Right atrium auricular region (tissue), 2 donors: ENCODE measurements at regions not wholly inside any gene's neighbourhood (a gene's known extent, or its start where the extent isn't known, plus 50 kb on each side); places are given as distances from the start of the nearest gene placed in this dataset.

Experiments
- DNase-seq: peaks from one replicate; pipeline ENCODE4 v3.0.0-alpha.2; 2019; ENCODE audit warnings: low spot score
- H3K27ac ChIP-seq, 2 donors: fragments of 200-600 bp; sonication (generic); 1 replicate in 1 of 2; 2 replicates in 1 of 2; pipeline ENCODE4 v1.5.1; 2016 to 2019
- H3K27me3 ChIP-seq, 2 donors: fragments of 200-600 bp; sonication (generic); one replicate each; pipeline versions ENCODE4 v1.5.1 to v1.6.0; 2017 to 2019
- H3K36me3 ChIP-seq: fragments of 200-600 bp; sonication (generic); one replicate; pipeline ENCODE4 v1.5.1; 2016
- H3K4me1 ChIP-seq, 2 donors: fragments of 200-600 bp; sonication (generic); one replicate each; pipeline versions ENCODE4 v1.5.1 to v1.6.0; 2017 to 2019
- H3K4me3 ChIP-seq, 2 donors: fragments of 200-600 bp; sonication (generic); 1 replicate in 1 of 2; 2 replicates in 1 of 2; pipeline ENCODE4 v1.5.1; 2017 to 2019; ENCODE audit warnings: mild to moderate bottlenecking in 1 of 2, moderate library complexity in 1 of 2
- H3K9me3 ChIP-seq, 2 donors: fragments of 200-600 bp; sonication (generic); one replicate each; pipeline ENCODE4 v1.5.1; 2019
- TF ChIP-seq, protein P1 (sequence below), 2 donors: fragments of 200-600 bp; sonication (generic); IDR thresholded peaks; one replicate each; pipeline ENCODE4 v1.5.1; 2019; ENCODE audit warnings: antibody characterized with exemption in 2 of 2

DNA sequence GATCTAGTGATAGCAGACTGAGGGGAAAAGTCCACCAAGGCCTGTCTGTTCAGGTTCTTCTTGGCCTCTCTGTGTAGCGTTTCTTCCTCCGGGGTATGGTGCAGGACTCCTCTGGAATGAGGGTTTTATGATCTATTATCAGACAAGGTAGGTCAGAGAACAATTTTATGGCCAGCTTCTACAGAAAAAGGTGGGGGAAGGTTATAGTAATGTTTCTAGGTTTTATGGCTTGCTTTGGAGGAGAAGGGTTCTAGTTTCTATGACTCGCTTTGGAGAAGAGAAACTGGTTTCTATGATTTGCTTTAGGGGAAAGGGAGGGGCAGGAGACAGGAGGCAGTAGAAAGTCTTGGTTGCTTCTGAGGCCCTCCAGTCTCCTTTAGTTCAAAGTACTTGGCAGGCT, 144.8 kb upstream of the LAMA2 start:
- Histone ChIP-seq H3K9me3 (no peaks in the 10 kb centered on the region), H3K4me1 (no peaks in the 10 kb centered on the region), H3K4me3 (no peak overlapping the region), H3K36me3 (no peaks in the 10 kb centered on the region), H3K27ac (no peak overlapping the region), H3K27me3 (no peaks in the 10 kb centered on the region)
- TF ChIP-seq, protein P1, sequence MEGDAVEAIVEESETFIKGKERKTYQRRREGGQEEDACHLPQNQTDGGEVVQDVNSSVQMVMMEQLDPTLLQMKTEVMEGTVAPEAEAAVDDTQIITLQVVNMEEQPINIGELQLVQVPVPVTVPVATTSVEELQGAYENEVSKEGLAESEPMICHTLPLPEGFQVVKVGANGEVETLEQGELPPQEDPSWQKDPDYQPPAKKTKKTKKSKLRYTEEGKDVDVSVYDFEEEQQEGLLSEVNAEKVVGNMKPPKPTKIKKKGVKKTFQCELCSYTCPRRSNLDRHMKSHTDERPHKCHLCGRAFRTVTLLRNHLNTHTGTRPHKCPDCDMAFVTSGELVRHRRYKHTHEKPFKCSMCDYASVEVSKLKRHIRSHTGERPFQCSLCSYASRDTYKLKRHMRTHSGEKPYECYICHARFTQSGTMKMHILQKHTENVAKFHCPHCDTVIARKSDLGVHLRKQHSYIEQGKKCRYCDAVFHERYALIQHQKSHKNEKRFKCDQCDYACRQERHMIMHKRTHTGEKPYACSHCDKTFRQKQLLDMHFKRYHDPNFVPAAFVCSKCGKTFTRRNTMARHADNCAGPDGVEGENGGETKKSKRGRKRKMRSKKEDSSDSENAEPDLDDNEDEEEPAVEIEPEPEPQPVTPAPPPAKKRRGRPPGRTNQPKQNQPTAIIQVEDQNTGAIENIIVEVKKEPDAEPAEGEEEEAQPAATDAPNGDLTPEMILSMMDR (IDR thresholded peaks at IDR 0.05): no peak
- no peak for DNase-seq

DNA sequence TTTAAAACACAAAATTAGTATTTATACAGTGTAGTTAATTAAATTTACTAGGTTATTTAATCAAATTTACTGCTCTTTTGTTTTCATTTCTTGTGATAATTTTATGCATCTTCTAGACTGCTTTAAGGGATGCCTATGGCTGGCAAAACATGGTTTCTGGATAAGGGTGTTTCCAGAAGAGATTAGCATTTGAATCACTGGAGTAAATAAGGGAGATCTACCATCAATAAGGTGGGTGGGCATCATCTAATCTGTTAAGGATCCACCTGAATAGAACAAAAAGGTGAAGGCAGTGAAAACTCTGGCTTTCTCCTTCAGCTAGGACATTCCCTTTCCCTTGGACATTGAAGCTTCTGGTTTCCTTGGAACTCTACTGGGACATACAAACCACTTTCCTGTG, 146.2 kb upstream of the LAMA2 start:
- Histone ChIP-seq H3K36me3 (no peaks in the 10 kb centered on the region), H3K9me3 (no peaks in the 10 kb centered on the region)
- TF ChIP-seq, protein P1 (IDR thresholded peaks at IDR 0.05): no peak

DNA sequence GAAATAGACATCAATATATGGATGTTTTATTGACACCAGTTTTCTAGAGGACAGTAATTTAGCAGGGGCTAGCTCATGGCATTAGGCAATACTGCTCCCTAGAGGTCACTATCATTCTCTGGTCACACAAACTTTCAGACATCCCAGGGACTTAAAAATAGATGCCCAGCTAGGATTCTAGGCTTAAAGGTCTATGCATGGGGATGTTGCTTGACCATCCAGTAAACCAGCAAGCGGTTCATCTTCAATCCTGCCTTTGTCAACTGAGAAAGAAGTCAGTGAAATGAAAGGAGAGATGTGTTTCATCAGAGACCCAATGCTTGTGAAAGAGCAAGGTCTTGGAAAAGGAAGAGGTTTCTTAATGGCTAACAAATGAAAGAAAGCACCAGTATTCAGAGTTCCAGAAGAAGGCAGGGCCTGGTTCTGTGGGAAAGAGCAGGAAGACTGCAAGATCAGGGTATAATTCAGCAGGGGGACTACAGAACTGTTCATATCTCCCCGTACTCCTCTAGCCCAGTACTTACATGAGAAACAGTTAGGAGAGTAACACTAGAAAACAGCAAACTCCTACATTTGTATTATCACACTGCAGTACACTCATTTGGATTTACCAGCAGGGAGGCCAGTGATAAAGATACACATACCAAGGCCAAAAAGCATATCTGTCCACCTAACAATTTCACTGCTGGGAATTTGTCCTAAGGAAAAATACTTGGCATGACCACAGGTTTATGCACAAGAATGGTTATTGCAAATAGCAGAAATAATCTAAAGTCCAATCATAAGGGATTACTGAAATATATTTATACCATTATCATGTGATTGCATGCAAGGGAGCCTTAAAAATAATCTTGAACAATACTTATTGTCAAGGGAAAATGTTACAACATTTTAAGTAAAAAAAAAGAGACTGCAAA, 151.4 kb upstream of the LAMA2 start:
- Histone ChIP-seq H3K4me1 (no peaks in the 10 kb centered on the region), H3K4me3 (no peak overlapping the region), H3K27me3 (no peaks in the 10 kb centered on the region), H3K27ac (peak overlapping the region in 1 of 2 donors; percentile 12), H3K36me3 (no peaks in the 10 kb centered on the region), H3K9me3 (no peaks in the 10 kb centered on the region)
- DNase-seq: no peak
- TF ChIP-seq, protein P1 (IDR thresholded peaks at IDR 0.05): peak; percentile 19 to 73

More for the DNA sequence above, 146.2 kb upstream of the LAMA2 start:
- H3K27ac ChIP-seq: no peak overlapping the region
- no peaks in the 10 kb centered on the region for H3K27me3 ChIP-seq
- DNase-seq: no peak
- H3K4me3 ChIP-seq: no peak overlapping the region
- H3K4me1 ChIP-seq: no peaks in the 10 kb centered on the region

DNA sequence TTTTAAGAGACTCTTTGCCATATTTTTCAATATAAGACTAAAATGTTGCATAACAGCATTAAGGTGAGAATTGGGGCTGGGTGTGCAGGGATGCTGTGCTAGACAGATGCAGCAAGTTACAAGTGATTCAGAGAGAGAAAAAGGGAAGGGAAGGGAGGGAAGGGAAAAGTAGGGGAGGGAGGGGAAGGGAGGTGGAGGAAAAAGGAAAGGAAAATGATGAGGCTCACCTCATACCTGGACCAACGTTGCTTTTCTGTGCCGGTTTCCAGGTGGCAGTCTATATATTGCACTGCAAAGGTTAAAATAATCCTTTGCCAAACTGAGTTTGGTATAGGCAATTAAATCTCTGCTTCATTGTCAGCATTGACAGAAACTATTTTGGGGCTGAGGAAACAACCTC, 155.4 kb upstream of the LAMA2 start:
- H3K36me3 ChIP-seq: no peaks in the 10 kb centered on the region
- no peak for DNase-seq
- TF ChIP-seq, protein P1 (IDR thresholded peaks at IDR 0.05): no peak
- H3K4me3 ChIP-seq: no peak overlapping the region
- no peaks in the 10 kb centered on the region for H3K4me1 ChIP-seq
- H3K9me3 ChIP-seq: no peaks in the 10 kb centered on the region
- H3K27ac ChIP-seq: no peak overlapping the region
- H3K27me3 ChIP-seq: no peaks in the 10 kb centered on the region

DNA sequence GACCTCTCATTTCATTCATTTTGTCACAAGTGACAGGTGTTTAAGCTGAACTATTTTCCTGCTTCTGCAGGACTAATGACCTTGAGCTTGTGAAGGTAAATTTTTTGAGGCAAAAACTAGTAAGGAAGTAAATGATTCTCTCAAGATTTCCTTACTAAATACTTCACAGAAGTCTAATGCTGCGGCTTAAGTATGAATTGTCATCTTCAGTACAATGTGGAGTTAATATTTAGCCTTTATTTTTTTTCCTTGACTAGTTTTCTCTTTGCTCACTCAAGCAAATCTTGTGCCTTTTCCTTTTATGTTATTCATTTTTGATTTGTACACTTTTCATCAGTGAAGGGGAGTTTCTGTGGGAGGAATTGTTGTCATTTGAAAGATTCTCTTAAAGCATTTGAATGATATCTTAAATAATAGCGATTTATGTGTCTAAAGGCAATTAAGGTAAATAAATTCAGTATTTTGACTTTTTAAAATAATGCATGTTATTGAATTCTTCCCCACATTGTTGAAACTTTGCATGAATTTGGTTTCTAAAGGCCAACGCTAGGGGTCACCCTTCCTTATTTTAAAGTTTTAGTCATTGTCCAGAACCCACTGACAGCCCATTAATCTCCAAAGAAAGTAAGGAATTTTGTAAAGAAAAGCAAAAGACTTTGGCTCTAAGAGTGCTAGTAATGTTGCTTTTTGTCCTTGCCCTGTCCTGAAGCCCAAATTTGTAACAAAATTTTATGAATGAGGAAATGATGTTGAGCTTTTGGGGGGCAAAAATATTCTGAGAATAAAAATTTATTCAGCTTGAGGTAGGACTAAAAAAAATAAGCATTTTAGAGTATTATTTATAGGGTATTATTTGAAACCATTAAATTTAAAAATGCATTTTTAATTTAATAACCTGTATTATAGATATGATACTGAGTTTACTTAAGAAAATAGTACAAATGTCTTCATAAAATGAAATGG, 157.4 kb upstream of the LAMA2 start:
- H3K9me3 ChIP-seq: no peaks in the 10 kb centered on the region
- no peaks in the 10 kb centered on the region for H3K4me1 ChIP-seq
- DNase-seq: no peak
- no peaks in the 10 kb centered on the region for H3K36me3 ChIP-seq
- no peak overlapping the region for H3K4me3 ChIP-seq
- H3K27me3 ChIP-seq: no peaks in the 10 kb centered on the region
- H3K27ac ChIP-seq: no peak overlapping the region
- TF ChIP-seq, protein P1 (IDR thresholded peaks at IDR 0.05): peak; percentile 39 to 70
